Right lobe of liver (tissue), 6 donors: ENCODE measurements at regions not wholly inside any gene's neighbourhood (a gene's known extent, or its start where the extent isn't known, plus 50 kb on each side); places are given as distances from the start of the nearest gene placed in this dataset.
"Not testable (repeated sequence)": the region's sequence is repeated elsewhere in the genome, so short reads cannot be mapped to it uniquely, and the experiment has no call there.

Experiments used
- ATAC-seq, 4 donors: fragments of 200-7000 bp; cut with Tn5 transposase; one replicate each; pipeline ENCODE4 v1.9.1; 2020; ENCODE audit warnings: mild to moderate bottlenecking in 4 of 4, moderate library complexity in 4 of 4
- DNase-seq, 3 donors: peaks; one replicate each; pipeline ENCODE4 v3.0.0-alpha.2; 2020
- H3K27ac ChIP-seq, 3 donors: fragments of 200-600 bp; one replicate each; pipeline ENCODE4 v1.8.0; 2022
- H3K27me3 ChIP-seq, 2 donors: fragments of 200-600 bp; one replicate each; pipeline ENCODE4 v1.8.0; 2022
- H3K36me3 ChIP-seq, 4 donors: fragments of 200-600 bp; sonication (generic) in 1 of 4; one replicate each; pipeline versions ENCODE4 v1.5.1 to v1.8.0; 2017 to 2022; ENCODE audit warnings: control low read depth in 1 of 4
- H3K4me1 ChIP-seq, 4 donors: fragments of 200-600 bp; sonication (generic) in 1 of 4; one replicate each; pipeline versions ENCODE4 v1.5.1 to v1.8.0; 2017 to 2022; ENCODE audit warnings: control low read depth in 1 of 4
- H3K4me3 ChIP-seq, 3 donors: fragments of 200-600 bp; one replicate each; pipeline ENCODE4 v1.8.0; 2022
- H3K9me3 ChIP-seq, 4 donors: fragments of 200-600 bp; sonication (generic) in 1 of 4; one replicate each; pipeline versions ENCODE4 v1.5.1 to v1.8.0; 2017 to 2022; ENCODE audit warnings: control low read depth in 1 of 4
- CTCF ChIP-seq, 4 donors: fragments of 200-600 bp in 3 of 4; fragments of 450-650 bp in 1 of 4; IDR thresholded peaks; one replicate each; pipeline versions ENCODE4 v1.5.1 to v1.8.0; 2016 to 2022; ENCODE audit warnings: antibody characterized with exemption in 4 of 4, mild to moderate bottlenecking in 2 of 4
- POLR2A ChIP-seq: fragments of 450-650 bp; IDR thresholded peaks from one replicate; pipeline ENCODE4 v1.6.1; 2017; ENCODE audit warnings: antibody characterized with exemption, mild to moderate bottlenecking
- WGBS: methylation state at CpG from one replicate; pipeline ENCODE4 v1.1.6; 2018; ENCODE audit warnings: low coverage, low lambda C conversion rate; ENCODE audit not compliant: insufficient coverage; ENCODE audit errors: missing lambda C conversion rate; 5-methylcytosine and 5-hydroxymethylcytosine counted together
- intact Hi-C, 2 donors: fragments of 100-400 bp; cut with DNase I; formaldehyde crosslinking; loops; one replicate each; pipeline versions ENCODE4 v1.11.2 to v1.14.1; 2022
- donor health status: DM: no; HTN: yes; CAD: no.
- donor health status: DM: no; HTN: no; CAD: no.
- donor health status: DM: no; HTN: no; CAD: no.
- donor health status: DM: no; HTN: yes; CAD: no.
- donor health status: DM: no; HTN: yes; CAD: no.

- H3K27ac ChIP-seq: no peak overlapping the region
- intact Hi-C loops: no loop called here
- H3K4me3 ChIP-seq: no peak overlapping the region
- H3K36me3 ChIP-seq: no peaks in the 10 kb centered on the region
- no peaks in the 10 kb centered on the region for H3K9me3 ChIP-seq
- 43% methylated on average over 5 of the region's 5 CpGs for WGBS
- H3K27me3 ChIP-seq: no peaks in the 10 kb centered on the region
- ATAC-seq: peak in 3 of 4 donors; percentile 16 to 36 (median 19)
- TF ChIP-seq CTCF (IDR thresholded peaks at IDR 0.05) (no peak), POLR2A (no peak)
- DNase-seq: no peak
- no peaks in the 10 kb centered on the region for H3K4me1 ChIP-seq
Observed at GRCh38 chr6:147950623-147950987, 392.0 kb upstream of the SASH1 start.

- DNase-seq: no peak
- no peaks in the 10 kb centered on the region for H3K9me3 ChIP-seq
- TF ChIP-seq POLR2A (no peak), CTCF (IDR thresholded peaks at IDR 0.05) (no peak)
- no peaks in the 10 kb centered on the region for H3K36me3 ChIP-seq
- no peak overlapping the region for H3K4me3 ChIP-seq
- no peak overlapping the region for H3K27ac ChIP-seq
- no peaks in the 10 kb centered on the region for H3K27me3 ChIP-seq
- ATAC-seq: no peak
- intact Hi-C loops: no loop called here
- 81% methylated on average over 6 of the region's 7 CpGs for WGBS
- H3K4me1 ChIP-seq: no peaks in the 10 kb centered on the region
Observed at GRCh38 chr6:147951726-147952125, 390.9 kb upstream of the SASH1 start.

DNA sequence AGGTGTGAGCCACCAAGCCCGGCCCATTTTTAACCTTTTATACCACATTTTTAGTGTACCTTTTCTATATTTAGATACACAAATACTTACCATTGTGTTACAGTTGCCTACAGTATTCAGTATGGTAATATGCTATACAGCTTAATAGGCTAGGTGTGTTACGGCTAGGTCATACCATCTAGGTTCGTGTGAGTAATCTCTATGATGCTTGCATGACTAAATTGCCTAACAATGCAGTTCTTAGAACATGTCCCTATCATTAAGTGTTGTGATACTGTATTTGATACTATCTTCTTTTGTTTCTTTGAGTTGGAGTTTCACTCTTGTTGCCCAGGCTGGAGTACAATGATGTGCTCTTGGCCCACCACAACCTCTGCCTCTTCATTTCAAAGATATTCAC, 387.7 kb upstream of the SASH1 start:
- H3K27ac ChIP-seq: no peak overlapping the region
- 83% methylated on average over 3 of the region's 3 CpGs for WGBS
- TF ChIP-seq POLR2A (no peak), CTCF (IDR thresholded peaks at IDR 0.05) (no peak)
- DNase-seq (no peak), ATAC-seq (no peak)
- H3K9me3 ChIP-seq: no peaks in the 10 kb centered on the region
- H3K27me3 ChIP-seq: no peaks in the 10 kb centered on the region
- H3K36me3 ChIP-seq: no peaks in the 10 kb centered on the region
- intact Hi-C loops: no loop called here
- no peak overlapping the region for H3K4me3 ChIP-seq
- H3K4me1 ChIP-seq: no peaks in the 10 kb centered on the region

GRCh38 chr6:147958683-147959082, 384.0 kb upstream of the SASH1 start:
- Histone ChIP-seq H3K27me3 (no peaks in the 10 kb centered on the region), H3K4me1 (no peaks in the 10 kb centered on the region), H3K36me3 (no peaks in the 10 kb centered on the region), H3K27ac (no peak overlapping the region), H3K4me3 (no peak overlapping the region), H3K9me3 (no peaks in the 10 kb centered on the region)
- intact Hi-C loops: no loop called here
- no peak for DNase-seq
- ATAC-seq: no peak
- WGBS: 79% methylated on average over 2 of the region's 2 CpGs
- no peak for TF ChIP-seq CTCF (IDR thresholded peaks at IDR 0.05)
- TF ChIP-seq POLR2A: no peak

DNA sequence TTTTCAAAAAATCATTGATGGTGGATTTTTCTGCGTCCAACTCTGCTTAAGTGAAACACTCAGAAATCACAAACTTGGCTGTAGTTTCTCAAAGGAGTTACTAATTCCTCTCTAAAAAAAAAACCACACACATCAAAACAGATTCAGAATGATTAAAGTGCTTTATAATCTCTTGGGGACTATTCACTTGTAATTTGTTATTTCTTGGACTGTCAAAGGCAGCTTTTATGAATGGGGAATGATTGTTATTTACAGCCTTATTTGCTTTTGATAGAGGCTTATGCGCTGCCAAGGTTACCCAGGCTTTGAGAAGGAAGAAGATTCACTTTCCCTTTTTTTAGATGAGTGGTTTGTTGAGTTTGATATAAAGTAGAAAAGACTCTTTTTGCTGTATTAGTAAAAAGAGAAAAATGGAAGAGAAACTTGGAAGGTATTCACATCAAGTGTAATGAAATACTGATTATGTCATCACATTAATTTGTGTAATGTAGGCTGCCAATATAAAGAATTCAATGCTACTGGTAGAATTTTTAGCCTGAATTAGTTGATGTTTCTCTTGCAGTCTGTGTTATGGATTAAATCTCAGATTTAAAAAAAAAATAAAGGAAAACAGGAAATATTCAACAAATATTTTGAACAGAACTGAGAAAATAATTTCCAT, 381.0 kb upstream of the SASH1 start:
- no peaks in the 10 kb centered on the region for H3K27me3 ChIP-seq
- ATAC-seq: no peak
- H3K27ac ChIP-seq: no peak overlapping the region
- 60% methylated on average over 2 of the region's 2 CpGs for WGBS
- TF ChIP-seq POLR2A (no peak), CTCF (IDR thresholded peaks at IDR 0.05) (no peak)
- H3K4me3 ChIP-seq: no peak overlapping the region
- H3K4me1 ChIP-seq: no peaks in the 10 kb centered on the region
- no peaks in the 10 kb centered on the region for H3K36me3 ChIP-seq
- DNase-seq: no peak
- no peaks in the 10 kb centered on the region for H3K9me3 ChIP-seq
- intact Hi-C loops: no loop called here

- H3K4me3 ChIP-seq, H3K4me1 ChIP-seq, H3K27ac ChIP-seq, H3K9me3 ChIP-seq, DNase-seq, H3K27me3 ChIP-seq, ATAC-seq, intact Hi-C loops, H3K36me3 ChIP-seq: not testable (repeated sequence)
- 93% methylated on average over 3 of the region's 3 CpGs for WGBS
Observed at GRCh38 chr6:147965448-147965847, 377.2 kb upstream of the SASH1 start.
